MCF 10A (cell line): ENCODE measurements at regions not wholly inside any gene's neighbourhood (a gene's known extent, or its start where the extent isn't known, plus 50 kb on each side); places are given as distances from the start of the nearest gene placed in this dataset.

ENCODE experiments used
- BruUV-seq: library from RNA; stranded (reverse); fragments of 400-500 nt; replicated peaks from 2 replicates; lab custom pipeline; 2021; lab: Mats Ljungman, UMichigan
- CTCF ChIA-PET: fragments of 300-600 bp; sonication (Branson Sonifier 250); formaldehyde crosslinking; extraction: SDS; loops from one replicate; lab custom pipeline; 2021; ENCODE audit warnings: antibody characterized with exemption, inconsistent platforms; lab: Yijun Ruan, JAX
- POLR2A ChIA-PET: fragments of 300-600, 350-650 bp; sonication (Branson Sonifier 250); formaldehyde crosslinking; extraction: SDS; loops from one replicate; lab custom pipeline; 2020; ENCODE audit warnings: antibody characterized with exemption, inconsistent platforms; lab: Yijun Ruan, JAX
- DNase-seq: peaks from one replicate; pipeline ENCODE4 v3.0.0-alpha.2; 2018; ENCODE audit not compliant: unreplicated experiment
- H3K27ac Mint-ChIP-seq: one replicate; pipeline ENCODE4 v1.8.0; 2022; ENCODE audit warnings: mild to moderate bottlenecking, low read depth, mixed read lengths; ENCODE audit not compliant: unreplicated experiment
- H3K27me3 Mint-ChIP-seq: one replicate; pipeline ENCODE4 v1.8.0; 2022; ENCODE audit warnings: mixed read lengths; ENCODE audit not compliant: insufficient read depth, unreplicated experiment
- H3K36me3 Mint-ChIP-seq: one replicate; pipeline ENCODE4 v1.8.0; 2022; ENCODE audit warnings: mild to moderate bottlenecking, moderate library complexity, mixed read lengths; ENCODE audit not compliant: insufficient read depth, unreplicated experiment
- H3K4me1 Mint-ChIP-seq: one replicate; pipeline ENCODE4 v1.8.0; 2022; ENCODE audit warnings: mixed read lengths; ENCODE audit not compliant: insufficient read depth, unreplicated experiment
- H3K4me3 Mint-ChIP-seq: one replicate; pipeline ENCODE4 v1.8.0; 2022; ENCODE audit warnings: mild to moderate bottlenecking, moderate library complexity, mixed read lengths; ENCODE audit not compliant: unreplicated experiment
- H3K9me3 Mint-ChIP-seq: one replicate; pipeline ENCODE4 v1.8.0; 2022; ENCODE audit warnings: mixed read lengths; ENCODE audit not compliant: unreplicated experiment
- CTCF ChIP-seq: fragments of 200-600 bp; IDR thresholded peaks from one replicate; pipeline ENCODE4 v1.8.0; 2022; ENCODE audit warnings: antibody characterized with exemption, mild to moderate bottlenecking; ENCODE audit not compliant: unreplicated experiment
- intact Hi-C: fragments of 100-400 bp; cut with micrococcal nuclease; formaldehyde crosslinking; loops from 2 replicates; pipeline ENCODE4 v1.14.1; 2022

- CTCF ChIA-PET, result interaction anchor here (0.5 kb wide), 1 partner anchor 287 kb away, joined by 3 read pairs; no protein-coding TSS in a partner anchor
Observed at GRCh38 chr4:58602022-58602421, 1491.8 kb upstream of the IGFBP7 start.

GRCh38 chr4:58600290-58600689 lies 1490.1 kb upstream of the IGFBP7 start:
- no peak for DNase-seq
- H3K4me1 Mint-ChIP-seq, result peaks cover 6% of the 10 kb centered on the region
- H3K36me3 Mint-ChIP-seq, result no peaks in the 10 kb centered on the region
- no peaks in the 10 kb centered on the region for H3K9me3 Mint-ChIP-seq
- intact Hi-C loops, result no loop called here
- TF ChIP-seq CTCF, result no peak
- no peaks in the 10 kb centered on the region for H3K27me3 Mint-ChIP-seq
- no TSS peak for BruUV-seq
- ChIA-PET CTCF (no interaction called here), POLR2A (interaction anchor here (0.6 kb wide), 1 partner anchor 73 kb away, joined by 3 read pairs; no protein-coding TSS in a partner anchor)
- H3K4me3 Mint-ChIP-seq, result no peak overlapping the region
- H3K27ac Mint-ChIP-seq, result no peak overlapping the region

More at GRCh38 chr4:58602022-58602421, 1491.8 kb upstream of the IGFBP7 start:
- H3K27me3 Mint-ChIP-seq, result no peaks in the 10 kb centered on the region
- H3K9me3 Mint-ChIP-seq, result no peaks in the 10 kb centered on the region
- no peak overlapping the region for H3K4me3 Mint-ChIP-seq
- no peak for DNase-seq
- BruUV-seq, result no TSS peak
- POLR2A ChIA-PET, result no interaction called here
- TF ChIP-seq CTCF, result no peak
- intact Hi-C loops, result no loop called here
- H3K27ac Mint-ChIP-seq, result no peak overlapping the region
- H3K4me1 Mint-ChIP-seq, result peaks cover 1% of the 10 kb centered on the region
- no peaks in the 10 kb centered on the region for H3K36me3 Mint-ChIP-seq

GRCh38 chr4:58590722-58591121 lies 1480.5 kb upstream of the IGFBP7 start:
- H3K9me3 Mint-ChIP-seq, result no peaks in the 10 kb centered on the region
- POLR2A ChIA-PET, result no interaction called here
- H3K4me3 Mint-ChIP-seq, result no peak overlapping the region
- H3K4me1 Mint-ChIP-seq, result peaks cover 8% of the 10 kb centered on the region
- BruUV-seq, result no TSS peak
- intact Hi-C loops, result loop anchor here (10.0 kb wide), 1 partner anchor 316 kb away; no protein-coding TSS in a partner anchor
- H3K36me3 Mint-ChIP-seq, result no peaks in the 10 kb centered on the region
- TF ChIP-seq CTCF, result no peak
- CTCF ChIA-PET, result no interaction called here
- no peaks in the 10 kb centered on the region for H3K27me3 Mint-ChIP-seq
- peak; percentile 87 for DNase-seq
- H3K27ac Mint-ChIP-seq, result no peak overlapping the region

- TF ChIP-seq CTCF, result no peak
- Mint-ChIP-seq H3K27me3 (no peaks in the 10 kb centered on the region), H3K4me1 (peaks cover 8% of the 10 kb centered on the region), H3K36me3 (no peaks in the 10 kb centered on the region), H3K27ac (no peak overlapping the region), H3K9me3 (peaks cover 15% of the 10 kb centered on the region), H3K4me3 (no peak overlapping the region)
- ChIA-PET CTCF (no interaction called here), POLR2A (no interaction called here)
- DNase-seq, result peak; percentile 90
- intact Hi-C loops, result no loop called here
- BruUV-seq, result no TSS peak
Observed at GRCh38 chr4:58587856-58588255, 1477.7 kb upstream of the IGFBP7 start.
